ENCODE measurements at regions not wholly inside any gene's neighbourhood (a gene's known extent, or its start where the extent isn't known, plus 50 kb on each side); places are given as distances from the start of the nearest gene placed in this dataset.

DNA sequence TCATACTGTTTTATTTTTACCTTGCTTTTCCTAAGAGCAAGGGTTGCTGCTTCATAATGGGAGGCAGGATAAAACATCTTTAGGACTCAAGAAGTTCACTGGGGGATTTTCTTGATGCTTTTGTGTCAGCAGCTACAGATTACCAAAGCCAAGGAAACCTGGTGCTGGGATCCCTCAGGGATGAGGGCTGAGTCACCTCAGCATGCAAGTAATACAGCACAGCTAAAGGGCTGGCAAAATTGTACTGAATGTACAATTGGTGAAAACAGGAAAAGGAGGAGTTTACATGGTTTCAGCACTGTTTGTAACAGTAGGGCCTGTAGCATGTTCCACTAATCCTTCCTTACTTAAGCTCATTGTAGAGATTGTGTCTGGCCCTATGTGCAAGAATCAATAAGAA lies 1056.8 kb downstream of the SORCS1 start:
- H3K4me3 ChIP-seq (ENCODE audit: control extremely low read depth in 1 of 5, extremely low read depth in 1 of 5, insufficient read depth in 1 of 5, low read depth in 2 of 5, low read length in 4 of 5) = no peak overlapping the region
- no peaks in the 10 kb centered on the region for H3K27me3 ChIP-seq (replicated peaks in 1 of 4; ENCODE audit: control extremely low read depth in 1 of 4, control insufficient read depth in 3 of 4, insufficient read depth in 4 of 4, low read length in 3 of 4)
- no peaks in the 10 kb centered on the region for H3K4me1 ChIP-seq (ENCODE audit: control insufficient read depth in 2 of 2, insufficient read depth in 2 of 2, low read length in 2 of 2)
- no peaks in the 10 kb centered on the region for H3K4me1 Mint-ChIP-seq
- H3K27ac Mint-ChIP-seq = no peak overlapping the region
- DNase-seq = no peak
- intact Hi-C loops (cut with micrococcal nuclease) = no loop called here
- H2AFZ ChIP-seq (ENCODE audit: insufficient read depth, low read depth, low read length, poor library complexity, severe bottlenecking) = no peak overlapping the region
- H3K27ac ChIP-seq (ENCODE audit: low read length in 2 of 2) = no peak overlapping the region
- no peak for TF ChIP-seq EZH2 (IDR thresholded peaks at IDR 0.05; ENCODE audit: borderline replicate concordance, insufficient read depth, low read depth, low read length, poor library complexity, severe bottlenecking)
- TF ChIP-seq, protein P1, sequence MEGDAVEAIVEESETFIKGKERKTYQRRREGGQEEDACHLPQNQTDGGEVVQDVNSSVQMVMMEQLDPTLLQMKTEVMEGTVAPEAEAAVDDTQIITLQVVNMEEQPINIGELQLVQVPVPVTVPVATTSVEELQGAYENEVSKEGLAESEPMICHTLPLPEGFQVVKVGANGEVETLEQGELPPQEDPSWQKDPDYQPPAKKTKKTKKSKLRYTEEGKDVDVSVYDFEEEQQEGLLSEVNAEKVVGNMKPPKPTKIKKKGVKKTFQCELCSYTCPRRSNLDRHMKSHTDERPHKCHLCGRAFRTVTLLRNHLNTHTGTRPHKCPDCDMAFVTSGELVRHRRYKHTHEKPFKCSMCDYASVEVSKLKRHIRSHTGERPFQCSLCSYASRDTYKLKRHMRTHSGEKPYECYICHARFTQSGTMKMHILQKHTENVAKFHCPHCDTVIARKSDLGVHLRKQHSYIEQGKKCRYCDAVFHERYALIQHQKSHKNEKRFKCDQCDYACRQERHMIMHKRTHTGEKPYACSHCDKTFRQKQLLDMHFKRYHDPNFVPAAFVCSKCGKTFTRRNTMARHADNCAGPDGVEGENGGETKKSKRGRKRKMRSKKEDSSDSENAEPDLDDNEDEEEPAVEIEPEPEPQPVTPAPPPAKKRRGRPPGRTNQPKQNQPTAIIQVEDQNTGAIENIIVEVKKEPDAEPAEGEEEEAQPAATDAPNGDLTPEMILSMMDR (IDR thresholded peaks at IDR 0.05) = no peak
- H3K36me3 ChIP-seq (replicated peaks in 1 of 2; ENCODE audit: control extremely low read depth in 1 of 2, control insufficient read depth in 1 of 2, extremely low read depth in 1 of 2, insufficient read depth in 2 of 2, low read length in 1 of 2) = no peaks in the 10 kb centered on the region
- peaks cover 3% of the 10 kb centered on the region for H3K9me3 Mint-ChIP-seq (ENCODE audit: insufficient read depth)
- no peak for ATAC-seq (ENCODE audit: low read depth)
- no peaks in the 10 kb centered on the region for H4K20me1 ChIP-seq (ENCODE audit: control insufficient read depth, insufficient read depth, low read length, poor library complexity, severe bottlenecking)
- no peak overlapping the region for H3K9ac ChIP-seq (ENCODE audit: low read length)
- no peaks in the 10 kb centered on the region for H3K79me2 ChIP-seq (ENCODE audit: control insufficient read depth, insufficient read depth, low read length)
- H3K27me3 Mint-ChIP-seq = no peaks in the 10 kb centered on the region
- H3K9me3 ChIP-seq (ENCODE audit: control extremely low read depth in 1 of 3, control insufficient read depth in 2 of 3, insufficient read depth in 1 of 3, low read length in 2 of 3) = no peaks in the 10 kb centered on the region
- H3K4me2 ChIP-seq (replicated peaks; ENCODE audit: low read depth, low read length, poor library complexity, severe bottlenecking) = no peak overlapping the region
- H3K4me3 Mint-ChIP-seq = no peak overlapping the region
- ChIA-PET CTCF (no interaction called here), POLR2A (no interaction called here)

DNA sequence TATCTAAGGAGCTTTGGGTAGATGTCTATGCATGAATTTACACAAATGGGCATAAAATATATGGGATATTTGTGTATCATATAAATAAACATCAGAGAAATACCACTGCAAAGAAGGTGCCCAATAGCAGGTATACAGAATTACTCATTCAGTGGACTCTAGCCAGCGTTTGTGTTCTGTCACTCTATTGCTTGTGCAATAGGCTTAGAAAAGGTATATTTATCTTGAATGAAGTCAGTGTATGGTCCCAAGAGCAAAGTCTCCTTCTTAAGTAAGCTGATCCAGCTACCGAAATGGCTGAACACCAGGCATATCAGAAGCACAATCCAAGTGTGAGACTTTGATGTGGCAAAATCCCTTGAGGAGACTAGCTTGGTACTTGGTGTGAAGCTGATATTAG lies 1058.4 kb downstream of the SORCS1 start:
- H3K4me1 ChIP-seq (ENCODE audit: control insufficient read depth in 2 of 2, insufficient read depth in 2 of 2, low read length in 2 of 2) = no peaks in the 10 kb centered on the region
- Mint-ChIP-seq H3K27ac (no peak overlapping the region), H3K9me3 (ENCODE audit: insufficient read depth) (peaks cover 4% of the 10 kb centered on the region), H3K4me1 (no peaks in the 10 kb centered on the region), H3K4me3 (no peak overlapping the region), H3K27me3 (no peaks in the 10 kb centered on the region)
- H3K4me2 ChIP-seq (replicated peaks; ENCODE audit: low read depth, low read length, poor library complexity, severe bottlenecking) = no peak overlapping the region
- no peak overlapping the region for H2AFZ ChIP-seq (ENCODE audit: insufficient read depth, low read depth, low read length, poor library complexity, severe bottlenecking)
- ATAC-seq (ENCODE audit: low read depth) = no peak
- CTCF ChIA-PET = no interaction called here
- no peaks in the 10 kb centered on the region for H3K9me3 ChIP-seq (ENCODE audit: control extremely low read depth in 1 of 3, control insufficient read depth in 2 of 3, insufficient read depth in 1 of 3, low read length in 2 of 3)
- no peaks in the 10 kb centered on the region for H4K20me1 ChIP-seq (ENCODE audit: control insufficient read depth, insufficient read depth, low read length, poor library complexity, severe bottlenecking)
- no peak overlapping the region for H3K9ac ChIP-seq (ENCODE audit: low read length)
- POLR2A ChIA-PET = no interaction called here
- DNase-seq = no peak
- intact Hi-C loops (cut with micrococcal nuclease) = no loop called here
- H3K27me3 ChIP-seq (replicated peaks in 1 of 4; ENCODE audit: control extremely low read depth in 1 of 4, control insufficient read depth in 3 of 4, insufficient read depth in 4 of 4, low read length in 3 of 4) = no peaks in the 10 kb centered on the region
- 75% methylated on average over 1 of the region's 2 CpGs for WGBS (ENCODE audit: insufficient coverage)
- H3K36me3 ChIP-seq (replicated peaks in 1 of 2; ENCODE audit: control extremely low read depth in 1 of 2, control insufficient read depth in 1 of 2, extremely low read depth in 1 of 2, insufficient read depth in 2 of 2, low read length in 1 of 2) = no peaks in the 10 kb centered on the region
- H3K79me2 ChIP-seq (ENCODE audit: control insufficient read depth, insufficient read depth, low read length) = no peaks in the 10 kb centered on the region
- H3K27ac ChIP-seq (ENCODE audit: low read length in 2 of 2) = no peak overlapping the region
- no peak for TF ChIP-seq EZH2 (IDR thresholded peaks at IDR 0.05; ENCODE audit: borderline replicate concordance, insufficient read depth, low read depth, low read length, poor library complexity, severe bottlenecking)
- TF ChIP-seq, protein P1 (IDR thresholded peaks at IDR 0.05) = no peak
- H3K4me3 ChIP-seq (ENCODE audit: control extremely low read depth in 1 of 5, extremely low read depth in 1 of 5, insufficient read depth in 1 of 5, low read depth in 2 of 5, low read length in 4 of 5) = no peak overlapping the region

Measured in B cell (primary cell).